ENCODE measurements at regions not wholly inside any gene's neighbourhood (a gene's known extent, or its start where the extent isn't known, plus 50 kb on each side); places are given as distances from the start of the nearest gene placed in this dataset.

GRCh38 chr4:30461218-30461617 is 259.0 kb upstream of the PCDH7 start (continued):
- TF ChIP-seq, protein P1, sequence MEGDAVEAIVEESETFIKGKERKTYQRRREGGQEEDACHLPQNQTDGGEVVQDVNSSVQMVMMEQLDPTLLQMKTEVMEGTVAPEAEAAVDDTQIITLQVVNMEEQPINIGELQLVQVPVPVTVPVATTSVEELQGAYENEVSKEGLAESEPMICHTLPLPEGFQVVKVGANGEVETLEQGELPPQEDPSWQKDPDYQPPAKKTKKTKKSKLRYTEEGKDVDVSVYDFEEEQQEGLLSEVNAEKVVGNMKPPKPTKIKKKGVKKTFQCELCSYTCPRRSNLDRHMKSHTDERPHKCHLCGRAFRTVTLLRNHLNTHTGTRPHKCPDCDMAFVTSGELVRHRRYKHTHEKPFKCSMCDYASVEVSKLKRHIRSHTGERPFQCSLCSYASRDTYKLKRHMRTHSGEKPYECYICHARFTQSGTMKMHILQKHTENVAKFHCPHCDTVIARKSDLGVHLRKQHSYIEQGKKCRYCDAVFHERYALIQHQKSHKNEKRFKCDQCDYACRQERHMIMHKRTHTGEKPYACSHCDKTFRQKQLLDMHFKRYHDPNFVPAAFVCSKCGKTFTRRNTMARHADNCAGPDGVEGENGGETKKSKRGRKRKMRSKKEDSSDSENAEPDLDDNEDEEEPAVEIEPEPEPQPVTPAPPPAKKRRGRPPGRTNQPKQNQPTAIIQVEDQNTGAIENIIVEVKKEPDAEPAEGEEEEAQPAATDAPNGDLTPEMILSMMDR (IDR thresholded peaks at IDR 0.05; ENCODE audit: control extremely low read depth in 1 of 3, insufficient read depth in 1 of 3, low read depth in 1 of 3, low read length in 3 of 3): 0 out of 4 replicates have a peak, but pooled peaks of 1 of the 3 experiments have one; percentile 1
- TF ChIP-seq KDM4A (IDR thresholded peaks at IDR 0.05; ENCODE audit: low read depth, low read length, severe bottlenecking): no peak
- TF ChIP-seq SIX5 (IDR thresholded peaks at IDR 0.05; ENCODE audit: low read depth, low read length): no peak
- TF ChIP-seq BACH1 (IDR thresholded peaks at IDR 0.05; ENCODE audit: low read length): no peak
- no peak for TF ChIP-seq GABPA (IDR thresholded peaks at IDR 0.05; ENCODE audit: borderline replicate concordance, insufficient read depth, low read length)
- peak; percentile 48 for TF ChIP-seq ASH2L (IDR thresholded peaks at IDR 0.05; ENCODE audit: low read length)
- no peak for TF ChIP-seq SP2 (IDR thresholded peaks at IDR 0.05; ENCODE audit: low read length)
- TF ChIP-seq RFX5 (IDR thresholded peaks at IDR 0.05; ENCODE audit: borderline replicate concordance, low read depth, low read length): no peak
- TF ChIP-seq KDM5A (IDR thresholded peaks at IDR 0.05; ENCODE audit: low read length): no peak
- TF ChIP-seq TAF7 (optimal IDR thresholded peaks at IDR 0.05; ENCODE audit: borderline replicate concordance, low read depth, low read length): no peak
